ENCODE measurements at regions not wholly inside any gene's neighbourhood (a gene's known extent, or its start where the extent isn't known, plus 50 kb on each side); places are given as distances from the start of the nearest gene placed in this dataset.

DNA sequence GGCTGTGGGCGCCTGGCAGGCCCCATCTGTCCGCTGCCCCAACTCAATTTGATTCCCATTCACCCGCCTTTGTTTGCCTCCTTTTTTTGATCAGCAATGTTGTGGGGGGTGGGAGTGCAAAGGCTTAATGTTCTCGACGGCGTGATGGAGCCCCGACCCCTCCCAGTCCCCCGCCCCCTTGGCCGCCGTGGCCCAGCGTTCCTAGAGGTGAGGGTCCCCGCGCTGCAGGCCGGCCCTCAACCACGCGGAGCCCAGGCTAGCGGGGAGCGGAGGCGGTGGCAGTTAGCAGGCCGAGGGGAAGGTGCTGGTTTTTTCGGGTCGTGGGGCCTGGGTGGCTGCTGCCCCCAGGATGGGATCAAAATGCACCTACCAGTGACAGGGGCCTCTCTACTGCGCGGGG lies 274.7 kb upstream of the SKOR2 start:
- TF ChIP-seq, protein P1, sequence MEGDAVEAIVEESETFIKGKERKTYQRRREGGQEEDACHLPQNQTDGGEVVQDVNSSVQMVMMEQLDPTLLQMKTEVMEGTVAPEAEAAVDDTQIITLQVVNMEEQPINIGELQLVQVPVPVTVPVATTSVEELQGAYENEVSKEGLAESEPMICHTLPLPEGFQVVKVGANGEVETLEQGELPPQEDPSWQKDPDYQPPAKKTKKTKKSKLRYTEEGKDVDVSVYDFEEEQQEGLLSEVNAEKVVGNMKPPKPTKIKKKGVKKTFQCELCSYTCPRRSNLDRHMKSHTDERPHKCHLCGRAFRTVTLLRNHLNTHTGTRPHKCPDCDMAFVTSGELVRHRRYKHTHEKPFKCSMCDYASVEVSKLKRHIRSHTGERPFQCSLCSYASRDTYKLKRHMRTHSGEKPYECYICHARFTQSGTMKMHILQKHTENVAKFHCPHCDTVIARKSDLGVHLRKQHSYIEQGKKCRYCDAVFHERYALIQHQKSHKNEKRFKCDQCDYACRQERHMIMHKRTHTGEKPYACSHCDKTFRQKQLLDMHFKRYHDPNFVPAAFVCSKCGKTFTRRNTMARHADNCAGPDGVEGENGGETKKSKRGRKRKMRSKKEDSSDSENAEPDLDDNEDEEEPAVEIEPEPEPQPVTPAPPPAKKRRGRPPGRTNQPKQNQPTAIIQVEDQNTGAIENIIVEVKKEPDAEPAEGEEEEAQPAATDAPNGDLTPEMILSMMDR (IDR thresholded peaks at IDR 0.05; ENCODE audit: low read depth, low read length, poor library complexity, severe bottlenecking), result no peak
- TF ChIP-seq EZH2phosphoT487 (IDR thresholded peaks at IDR 0.05; ENCODE audit: borderline replicate concordance, low read length), result no peak

All from DOHH2 (cell line).